WTC11 (cell line): ENCODE measurements at regions not wholly inside any gene's neighbourhood (a gene's known extent, or its start where the extent isn't known, plus 50 kb on each side); places are given as distances from the start of the nearest gene placed in this dataset.
A peak's percentile ranks its signal among the peaks of the same experiment; 100 is the strongest.

Experiments used
- ATAC-seq: fragments of 200-7000 bp; cut with Tn5 transposase; 2 replicates; pipeline ENCODE4 v1.10.0; 2021; ENCODE audit warnings: mild to moderate bottlenecking, moderate library complexity
- CTCF ChIA-PET: fragments of 300-600 bp; sonication (Branson Sonifier 250); formaldehyde crosslinking; loops from one replicate; lab custom pipeline; 2021; ENCODE audit warnings: antibody characterized with exemption; lab: Charles Lee
- POLR2A ChIA-PET: fragments of 350-600 bp; sonication (Branson Sonifier 250); formaldehyde crosslinking; loops from one replicate; lab custom pipeline; 2021; ENCODE audit warnings: antibody characterized with exemption; lab: Charles Lee
- DNase-seq: peaks from one replicate; pipeline ENCODE4 v3.0.0; 2021; ENCODE audit warnings: low spot score
- H3K27ac Mint-ChIP-seq: 2 replicates; pipeline ENCODE4 v1.8.0; 2021; ENCODE audit warnings: mixed read lengths
- H3K27me3 Mint-ChIP-seq: 2 replicates; pipeline ENCODE4 v1.8.0; 2021; ENCODE audit warnings: low read depth, mild to moderate bottlenecking, moderate library complexity, mixed read lengths
- H3K36me3 Mint-ChIP-seq: 2 replicates; pipeline ENCODE4 v1.8.0; 2021; ENCODE audit warnings: mixed read lengths
- H3K4me1 Mint-ChIP-seq: 2 replicates; pipeline ENCODE4 v1.8.0; 2022; ENCODE audit warnings: mixed read lengths
- H3K4me3 Mint-ChIP-seq: 2 replicates; pipeline ENCODE4 v1.8.0; 2021; ENCODE audit warnings: mild to moderate bottlenecking, moderate library complexity, mixed read lengths
- H3K9me3 Mint-ChIP-seq: 2 replicates; pipeline ENCODE4 v1.8.0; 2021; ENCODE audit warnings: mixed read lengths
- AR ChIP-seq: fragments of 250-450 bp; sonication (Bioruptor Pico); IDR thresholded peaks from 2 replicates; pipeline ENCODE4 v1.9.0; 2021; ENCODE audit warnings: mild to moderate bottlenecking
- CREB1 ChIP-seq: sonication (generic); formaldehyde crosslinking; IDR thresholded peaks from 2 replicates; pipeline ENCODE4 v1.8.0; 2023; ENCODE audit warnings: mild to moderate bottlenecking, missing genetic modification reagents
- EMX1 ChIP-seq: fragments of 250-450 bp; sonication (Bioruptor Pico); IDR thresholded peaks from 2 replicates; pipeline ENCODE4 v1.8.0; 2021; ENCODE audit warnings: mild to moderate bottlenecking
- GABPB1 ChIP-seq: sonication (generic); formaldehyde crosslinking; IDR thresholded peaks from 2 replicates; pipeline ENCODE4 v1.8.1; 2023; ENCODE audit warnings: mild to moderate bottlenecking, missing genetic modification reagents
- GRHL2 ChIP-seq: fragments of 250-450 bp; sonication (Bioruptor Pico); IDR thresholded peaks from 2 replicates; pipeline ENCODE4 v1.8.0; 2022; ENCODE audit warnings: mild to moderate bottlenecking, moderate library complexity; ENCODE audit not compliant: insufficient replicate concordance, severe bottlenecking
- JAZF1 ChIP-seq: fragments of 250-450 bp; sonication (Bioruptor Pico); IDR thresholded peaks from 2 replicates; pipeline ENCODE4 v1.9.0; 2021; ENCODE audit warnings: moderate library complexity, mild to moderate bottlenecking, inconsistent platforms
- MXD4 ChIP-seq: fragments of 250-450 bp; sonication (Bioruptor Pico); IDR thresholded peaks from 2 replicates; pipeline ENCODE4 v1.8.0; 2021; ENCODE audit warnings: mild to moderate bottlenecking, moderate library complexity, borderline replicate concordance
- NFE2L1 ChIP-seq: sonication (generic); formaldehyde crosslinking; IDR thresholded peaks from 2 replicates; pipeline ENCODE4 v1.8.1; 2023; ENCODE audit warnings: missing genetic modification reagents
- NR1H2 ChIP-seq: sonication (generic); formaldehyde crosslinking; IDR thresholded peaks from 2 replicates; pipeline ENCODE4 v1.9.0; 2021; ENCODE audit warnings: mild to moderate bottlenecking, moderate library complexity, missing genetic modification reagents
- OVOL2 ChIP-seq: fragments of 250-450 bp; sonication (Bioruptor Pico); IDR thresholded peaks from 2 replicates; pipeline ENCODE4 v1.9.0; 2021; ENCODE audit warnings: mild to moderate bottlenecking, borderline replicate concordance
- RELA ChIP-seq: sonication (generic); formaldehyde crosslinking; IDR thresholded peaks from 2 replicates; pipeline ENCODE4 v1.8.1; 2022; ENCODE audit warnings: missing genetic modification reagents, mild to moderate bottlenecking, borderline replicate concordance
- TEAD1 ChIP-seq: sonication (generic); formaldehyde crosslinking; IDR thresholded peaks from 2 replicates; pipeline ENCODE4 v1.8.0; 2022; ENCODE audit warnings: mild to moderate bottlenecking, missing genetic modification reagents
- ZNF512 ChIP-seq: sonication (generic); formaldehyde crosslinking; IDR thresholded peaks from 2 replicates; pipeline ENCODE4 v1.8.1; 2022; ENCODE audit warnings: missing genetic modification reagents, borderline replicate concordance
- ZNF671 ChIP-seq: fragments of 250-450 bp; sonication (Bioruptor Pico); IDR thresholded peaks from 2 replicates; pipeline ENCODE4 v1.8.0; 2021; ENCODE audit warnings: mild to moderate bottlenecking
- TF ChIP-seq, protein P1 (sequence below): sonication (generic); formaldehyde crosslinking; IDR thresholded peaks from 2 replicates; pipeline ENCODE4 v1.8.1; 2023; ENCODE audit warnings: mild to moderate bottlenecking, missing genetic modification reagents, borderline replicate concordance
- TF ChIP-seq, protein P2 (sequence below): sonication (generic); formaldehyde crosslinking; IDR thresholded peaks from 2 replicates; pipeline ENCODE4 v1.8.1; 2022; ENCODE audit warnings: mild to moderate bottlenecking, missing genetic modification reagents, moderate library complexity, borderline replicate concordance
- TF ChIP-seq, protein P3 (sequence below): fragments of 250-450 bp; sonication (Bioruptor Pico); IDR thresholded peaks from 2 replicates; pipeline ENCODE4 v1.9.0; 2021; ENCODE audit warnings: mild to moderate bottlenecking, borderline replicate concordance

DNA sequence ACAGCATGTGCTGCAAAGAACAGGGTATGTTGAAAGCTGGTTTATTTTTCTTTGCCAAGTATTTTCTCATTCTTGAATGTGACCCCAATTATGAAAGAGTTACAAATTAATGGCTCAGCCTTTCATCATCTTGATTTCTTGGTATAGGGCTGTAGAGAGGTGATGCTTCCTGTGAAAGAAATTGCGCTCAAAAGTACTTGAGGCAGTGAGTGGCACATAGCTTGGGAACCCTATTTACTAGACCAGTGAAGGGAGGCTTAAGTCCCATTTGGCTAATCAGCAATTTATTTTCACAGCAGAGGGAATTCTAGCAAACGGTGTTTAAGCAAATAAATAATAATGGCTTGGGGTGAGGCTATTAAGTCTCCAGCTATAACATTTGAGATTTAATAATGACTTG lies 153.9 kb upstream of the MIS18BP1 start:
- CTCF ChIA-PET, result no interaction called here
- peaks cover 34% of the 10 kb centered on the region for H3K9me3 Mint-ChIP-seq
- H3K36me3 Mint-ChIP-seq, result peaks cover 18% of the 10 kb centered on the region
- no peak for TF ChIP-seq ZNF671
- TF ChIP-seq NFE2L1 (CRISPR knock-in tag), result no peak
- TF ChIP-seq ZNF512 (CRISPR knock-in tag), result no peak
- no peak for TF ChIP-seq JAZF1 (CRISPR knock-in tag)
- TF ChIP-seq NR1H2 (CRISPR knock-in tag), result no peak
- no peak for TF ChIP-seq TEAD1 (CRISPR knock-in tag)
- no peak for TF ChIP-seq EMX1 (CRISPR knock-in tag)
- TF ChIP-seq, protein P1, sequence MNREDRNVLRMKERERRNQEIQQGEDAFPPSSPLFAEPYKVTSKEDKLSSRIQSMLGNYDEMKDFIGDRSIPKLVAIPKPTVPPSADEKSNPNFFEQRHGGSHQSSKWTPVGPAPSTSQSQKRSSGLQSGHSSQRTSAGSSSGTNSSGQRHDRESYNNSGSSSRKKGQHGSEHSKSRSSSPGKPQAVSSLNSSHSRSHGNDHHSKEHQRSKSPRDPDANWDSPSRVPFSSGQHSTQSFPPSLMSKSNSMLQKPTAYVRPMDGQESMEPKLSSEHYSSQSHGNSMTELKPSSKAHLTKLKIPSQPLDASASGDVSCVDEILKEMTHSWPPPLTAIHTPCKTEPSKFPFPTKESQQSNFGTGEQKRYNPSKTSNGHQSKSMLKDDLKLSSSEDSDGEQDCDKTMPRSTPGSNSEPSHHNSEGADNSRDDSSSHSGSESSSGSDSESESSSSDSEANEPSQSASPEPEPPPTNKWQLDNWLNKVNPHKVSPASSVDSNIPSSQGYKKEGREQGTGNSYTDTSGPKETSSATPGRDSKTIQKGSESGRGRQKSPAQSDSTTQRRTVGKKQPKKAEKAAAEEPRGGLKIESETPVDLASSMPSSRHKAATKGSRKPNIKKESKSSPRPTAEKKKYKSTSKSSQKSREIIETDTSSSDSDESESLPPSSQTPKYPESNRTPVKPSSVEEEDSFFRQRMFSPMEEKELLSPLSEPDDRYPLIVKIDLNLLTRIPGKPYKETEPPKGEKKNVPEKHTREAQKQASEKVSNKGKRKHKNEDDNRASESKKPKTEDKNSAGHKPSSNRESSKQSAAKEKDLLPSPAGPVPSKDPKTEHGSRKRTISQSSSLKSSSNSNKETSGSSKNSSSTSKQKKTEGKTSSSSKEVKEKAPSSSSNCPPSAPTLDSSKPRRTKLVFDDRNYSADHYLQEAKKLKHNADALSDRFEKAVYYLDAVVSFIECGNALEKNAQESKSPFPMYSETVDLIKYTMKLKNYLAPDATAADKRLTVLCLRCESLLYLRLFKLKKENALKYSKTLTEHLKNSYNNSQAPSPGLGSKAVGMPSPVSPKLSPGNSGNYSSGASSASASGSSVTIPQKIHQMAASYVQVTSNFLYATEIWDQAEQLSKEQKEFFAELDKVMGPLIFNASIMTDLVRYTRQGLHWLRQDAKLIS (CRISPR knock-in tag), result no peak
- TF ChIP-seq, all 79 proteins: peak for 0
- POLR2A ChIA-PET, result no interaction called here
- Mint-ChIP-seq H3K4me1 (0 out of 2 replicates have a peak, but pooled peaks cover 4% of the 10 kb centered on the region), H3K4me3 (no peak overlapping the region), H3K27ac (no peak overlapping the region), H3K27me3 (peaks cover 15% of the 10 kb centered on the region)
- no peak for DNase-seq
- ATAC-seq, result no peak

- POLR2A ChIA-PET, result interaction anchor here (0.5 kb wide), 1 partner anchor 187 kb away, joined by 9 read pairs; no protein-coding TSS in a partner anchor
- peaks cover 26% of the 10 kb centered on the region for H3K4me1 Mint-ChIP-seq
- ATAC-seq, result peak; percentile 39
- H3K27ac Mint-ChIP-seq, result no peak overlapping the region
- DNase-seq, result no peak
- CTCF ChIA-PET, result interaction anchor here (1.0 kb wide), 1 partner anchor 117 kb away, joined by 3 read pairs; no protein-coding TSS in a partner anchor
- H3K4me3 Mint-ChIP-seq, result no peak overlapping the region
- H3K27me3 Mint-ChIP-seq, result peaks cover 22% of the 10 kb centered on the region
- peaks cover 5% of the 10 kb centered on the region for H3K9me3 Mint-ChIP-seq
- H3K36me3 Mint-ChIP-seq, result no peaks in the 10 kb centered on the region
- TF ChIP-seq GRHL2 (no peak), GABPB1 (CRISPR knock-in tag) (no peak), AR (CRISPR knock-in tag) (no peak), CREB1 (CRISPR knock-in tag) (no peak), MXD4 (no peak), OVOL2 (CRISPR knock-in tag) (no peak), RELA (CRISPR knock-in tag) (no peak)
- TF ChIP-seq, protein P2, sequence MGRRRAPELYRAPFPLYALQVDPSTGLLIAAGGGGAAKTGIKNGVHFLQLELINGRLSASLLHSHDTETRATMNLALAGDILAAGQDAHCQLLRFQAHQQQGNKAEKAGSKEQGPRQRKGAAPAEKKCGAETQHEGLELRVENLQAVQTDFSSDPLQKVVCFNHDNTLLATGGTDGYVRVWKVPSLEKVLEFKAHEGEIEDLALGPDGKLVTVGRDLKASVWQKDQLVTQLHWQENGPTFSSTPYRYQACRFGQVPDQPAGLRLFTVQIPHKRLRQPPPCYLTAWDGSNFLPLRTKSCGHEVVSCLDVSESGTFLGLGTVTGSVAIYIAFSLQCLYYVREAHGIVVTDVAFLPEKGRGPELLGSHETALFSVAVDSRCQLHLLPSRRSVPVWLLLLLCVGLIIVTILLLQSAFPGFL, result no peak
- TF ChIP-seq, protein P3, sequence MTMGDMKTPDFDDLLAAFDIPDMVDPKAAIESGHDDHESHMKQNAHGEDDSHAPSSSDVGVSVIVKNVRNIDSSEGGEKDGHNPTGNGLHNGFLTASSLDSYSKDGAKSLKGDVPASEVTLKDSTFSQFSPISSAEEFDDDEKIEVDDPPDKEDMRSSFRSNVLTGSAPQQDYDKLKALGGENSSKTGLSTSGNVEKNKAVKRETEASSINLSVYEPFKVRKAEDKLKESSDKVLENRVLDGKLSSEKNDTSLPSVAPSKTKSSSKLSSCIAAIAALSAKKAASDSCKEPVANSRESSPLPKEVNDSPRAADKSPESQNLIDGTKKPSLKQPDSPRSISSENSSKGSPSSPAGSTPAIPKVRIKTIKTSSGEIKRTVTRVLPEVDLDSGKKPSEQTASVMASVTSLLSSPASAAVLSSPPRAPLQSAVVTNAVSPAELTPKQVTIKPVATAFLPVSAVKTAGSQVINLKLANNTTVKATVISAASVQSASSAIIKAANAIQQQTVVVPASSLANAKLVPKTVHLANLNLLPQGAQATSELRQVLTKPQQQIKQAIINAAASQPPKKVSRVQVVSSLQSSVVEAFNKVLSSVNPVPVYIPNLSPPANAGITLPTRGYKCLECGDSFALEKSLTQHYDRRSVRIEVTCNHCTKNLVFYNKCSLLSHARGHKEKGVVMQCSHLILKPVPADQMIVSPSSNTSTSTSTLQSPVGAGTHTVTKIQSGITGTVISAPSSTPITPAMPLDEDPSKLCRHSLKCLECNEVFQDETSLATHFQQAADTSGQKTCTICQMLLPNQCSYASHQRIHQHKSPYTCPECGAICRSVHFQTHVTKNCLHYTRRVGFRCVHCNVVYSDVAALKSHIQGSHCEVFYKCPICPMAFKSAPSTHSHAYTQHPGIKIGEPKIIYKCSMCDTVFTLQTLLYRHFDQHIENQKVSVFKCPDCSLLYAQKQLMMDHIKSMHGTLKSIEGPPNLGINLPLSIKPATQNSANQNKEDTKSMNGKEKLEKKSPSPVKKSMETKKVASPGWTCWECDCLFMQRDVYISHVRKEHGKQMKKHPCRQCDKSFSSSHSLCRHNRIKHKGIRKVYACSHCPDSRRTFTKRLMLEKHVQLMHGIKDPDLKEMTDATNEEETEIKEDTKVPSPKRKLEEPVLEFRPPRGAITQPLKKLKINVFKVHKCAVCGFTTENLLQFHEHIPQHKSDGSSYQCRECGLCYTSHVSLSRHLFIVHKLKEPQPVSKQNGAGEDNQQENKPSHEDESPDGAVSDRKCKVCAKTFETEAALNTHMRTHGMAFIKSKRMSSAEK (CRISPR knock-in tag), result no peak
These were observed 148.1 kb upstream of the MIS18BP1 start for GRCh38 chr14:45400950-45401640.
